AG04450 (cell line): ENCODE measurements at regions not wholly inside any gene's neighbourhood (a gene's known extent, or its start where the extent isn't known, plus 50 kb on each side); places are given as distances from the start of the nearest gene placed in this dataset.

ENCODE experiments used
- CTCF ChIA-PET: fragments of 300-600, 350-600 bp; formaldehyde crosslinking; extraction: SDS; loops from one replicate; lab custom pipeline; 2022; ENCODE audit warnings: antibody characterized with exemption, inconsistent platforms; lab: Charles Lee
- POLR2A ChIA-PET: fragments of 350-600 bp; formaldehyde crosslinking; extraction: SDS; loops from one replicate; lab custom pipeline; 2021; ENCODE audit warnings: antibody characterized with exemption, inconsistent platforms; lab: Yijun Ruan, JAX
- DNase-seq: peaks from one replicate; pipeline ENCODE4 v3.0.0-alpha.2; 2011; ENCODE audit warnings: low read depth, low spot score
- H3K27ac ChIP-seq: one replicate; pipeline ENCODE4 v1.5.1; 2012; ENCODE audit warnings: low read depth, low read length, control low read depth
- H3K27me3 ChIP-seq: one replicate; pipeline ENCODE4 v1.6.0; 2012; ENCODE audit warnings: low read length; ENCODE audit not compliant: control insufficient read depth, insufficient read depth
- H3K4me3 ChIP-seq: 2 replicates; pipeline ENCODE4 v1.5.1; 2011; ENCODE audit warnings: mild to moderate bottlenecking, low read depth, low read length, control low read depth
- H3K9me3 ChIP-seq: 2 replicates; pipeline ENCODE4 v1.5.1; 2012; ENCODE audit warnings: low read length; ENCODE audit not compliant: control insufficient read depth, insufficient read depth
- TF ChIP-seq, protein P1 (sequence below): IDR thresholded peaks from 2 replicates; pipeline ENCODE4 v1.5.1; 2011; ENCODE audit warnings: low read depth, low read length, control low read depth, inconsistent platforms

- H3K4me3 ChIP-seq, result no peak overlapping the region
- no peak for DNase-seq
- POLR2A ChIA-PET, result no interaction called here
- no peaks in the 10 kb centered on the region for H3K9me3 ChIP-seq
- no peaks in the 10 kb centered on the region for H3K27me3 ChIP-seq
- TF ChIP-seq, protein P1, sequence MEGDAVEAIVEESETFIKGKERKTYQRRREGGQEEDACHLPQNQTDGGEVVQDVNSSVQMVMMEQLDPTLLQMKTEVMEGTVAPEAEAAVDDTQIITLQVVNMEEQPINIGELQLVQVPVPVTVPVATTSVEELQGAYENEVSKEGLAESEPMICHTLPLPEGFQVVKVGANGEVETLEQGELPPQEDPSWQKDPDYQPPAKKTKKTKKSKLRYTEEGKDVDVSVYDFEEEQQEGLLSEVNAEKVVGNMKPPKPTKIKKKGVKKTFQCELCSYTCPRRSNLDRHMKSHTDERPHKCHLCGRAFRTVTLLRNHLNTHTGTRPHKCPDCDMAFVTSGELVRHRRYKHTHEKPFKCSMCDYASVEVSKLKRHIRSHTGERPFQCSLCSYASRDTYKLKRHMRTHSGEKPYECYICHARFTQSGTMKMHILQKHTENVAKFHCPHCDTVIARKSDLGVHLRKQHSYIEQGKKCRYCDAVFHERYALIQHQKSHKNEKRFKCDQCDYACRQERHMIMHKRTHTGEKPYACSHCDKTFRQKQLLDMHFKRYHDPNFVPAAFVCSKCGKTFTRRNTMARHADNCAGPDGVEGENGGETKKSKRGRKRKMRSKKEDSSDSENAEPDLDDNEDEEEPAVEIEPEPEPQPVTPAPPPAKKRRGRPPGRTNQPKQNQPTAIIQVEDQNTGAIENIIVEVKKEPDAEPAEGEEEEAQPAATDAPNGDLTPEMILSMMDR, result no peak
- CTCF ChIA-PET, result no interaction called here
- H3K27ac ChIP-seq, result no peak overlapping the region
These were observed 72.4 kb downstream of the ZNF281 start for GRCh38 chr1:200337410-200337809.

GRCh38 chr1:200336901-200337391 lies 72.9 kb downstream of the ZNF281 start:
- Histone ChIP-seq H3K27ac (peak overlapping the region; percentile 40), H3K27me3 (no peaks in the 10 kb centered on the region), H3K4me3 (no peak overlapping the region), H3K9me3 (no peaks in the 10 kb centered on the region)
- POLR2A ChIA-PET, result no interaction called here
- TF ChIP-seq, protein P1, result no peak
- CTCF ChIA-PET, result no interaction called here
- no peak for DNase-seq

DNA sequence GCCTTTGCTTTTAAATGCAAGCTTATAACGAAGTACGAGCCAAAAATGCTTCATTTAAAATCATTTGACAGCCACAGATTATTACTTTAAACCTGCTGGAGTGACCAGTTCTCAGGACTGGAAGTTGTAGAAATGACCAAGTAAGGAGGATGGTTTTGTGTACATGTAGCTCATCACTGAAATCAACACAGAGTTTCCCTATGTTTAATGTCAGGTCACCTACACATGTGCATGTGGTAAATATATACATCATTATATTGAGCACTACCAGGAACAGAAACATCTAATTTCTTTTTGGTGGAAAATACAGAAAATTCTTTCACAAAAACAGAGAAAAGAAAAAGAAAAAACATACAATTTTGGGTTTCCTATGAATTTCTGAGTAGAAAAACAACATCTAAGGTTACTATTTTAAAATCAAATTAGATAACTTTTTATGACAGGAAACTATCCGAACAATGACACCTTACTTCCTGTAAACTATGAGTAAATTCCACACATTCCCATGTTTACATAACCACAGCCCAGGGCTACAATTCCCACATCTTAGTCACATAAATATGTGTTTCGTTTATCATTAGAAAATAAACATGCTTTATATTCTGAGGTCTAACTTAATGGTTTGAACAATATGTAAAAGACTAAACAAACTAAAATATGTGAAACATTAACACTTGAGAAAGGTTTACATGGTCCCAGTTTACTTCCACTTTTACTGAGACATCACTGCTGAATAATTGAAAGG lies 73.6 kb downstream of the ZNF281 start:
- no peak overlapping the region for H3K4me3 ChIP-seq
- ChIA-PET CTCF (interaction anchor here (0.7 to 0.8 kb wide), 2 partner anchors 29 to 128 kb away, joined by 3 read pairs; no protein-coding TSS in a partner anchor), POLR2A (no interaction called here)
- no peaks in the 10 kb centered on the region for H3K27me3 ChIP-seq
- TF ChIP-seq, protein P1, result no peak
- DNase-seq, result no peak
- no peaks in the 10 kb centered on the region for H3K9me3 ChIP-seq
- peak overlapping the region; percentile 21 for H3K27ac ChIP-seq

DNA sequence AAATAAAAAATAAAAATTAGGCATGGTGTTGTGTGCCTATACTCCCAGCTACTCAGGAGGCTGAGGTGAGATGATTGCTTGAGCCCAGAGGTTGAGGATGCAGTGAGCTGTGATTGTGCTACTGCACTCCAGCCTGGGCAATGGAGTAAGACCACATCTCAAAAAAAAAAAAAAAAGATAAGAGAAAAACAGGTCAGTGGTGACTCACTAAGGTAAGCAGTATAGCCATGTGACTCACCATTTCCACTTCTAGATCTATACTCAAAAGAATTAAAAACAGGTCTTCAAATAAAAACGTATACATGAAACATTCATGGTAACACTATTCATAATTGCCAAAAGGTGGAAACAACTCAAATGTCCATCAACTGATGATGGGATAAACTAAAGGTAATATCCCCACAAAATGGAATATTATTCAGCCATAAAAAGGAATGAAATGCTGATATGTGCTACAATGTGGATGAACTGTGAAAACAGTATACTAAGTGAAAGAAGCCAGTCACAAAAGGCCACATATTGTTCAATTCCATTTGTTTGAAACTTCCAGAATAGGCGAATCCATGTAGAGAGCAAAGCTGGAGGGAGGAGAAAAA lies 75.1 kb downstream of the ZNF281 start:
- CTCF ChIA-PET, result no interaction called here
- no peak overlapping the region for H3K27ac ChIP-seq

More for the DNA sequence above, 75.1 kb downstream of the ZNF281 start:
- no peak for DNase-seq
- Histone ChIP-seq H3K4me3 (no peak overlapping the region), H3K9me3 (no peaks in the 10 kb centered on the region), H3K27me3 (no peaks in the 10 kb centered on the region)
- TF ChIP-seq, protein P1, result no peak
- POLR2A ChIA-PET, result no interaction called here
